ENCODE measurements at regions not wholly inside any gene's neighbourhood (a gene's known extent, or its start where the extent isn't known, plus 50 kb on each side); places are given as distances from the start of the nearest gene placed in this dataset.
A peak's percentile ranks its signal among the peaks of the same experiment; 100 is the strongest.

- no peak for DNase-seq
These were observed 428.5 kb downstream of the IRS2 start for GRCh38 chr13:109357751-109358471.

GRCh38 chr13:109355875-109356434, 430.4 kb downstream of the IRS2 start:
- DNase-seq, result no peak

GRCh38 chr13:109355166-109355565, 431.2 kb downstream of the IRS2 start:
- no peak for DNase-seq

- DNase-seq, result no peak
These were observed 435.1 kb downstream of the IRS2 start for GRCh38 chr13:109351236-109351635.

- no peak for DNase-seq
These were observed 437.7 kb downstream of the IRS2 start for GRCh38 chr13:109348519-109349258.

- DNase-seq, result no peak
These were observed 440.3 kb downstream of the IRS2 start for GRCh38 chr13:109346060-109346459.

- no peak for DNase-seq
These were observed 440.9 kb downstream of the IRS2 start for GRCh38 chr13:109345433-109345941.

GRCh38 chr13:109344552-109345157, 441.7 kb downstream of the IRS2 start:
- DNase-seq, result no peak

- DNase-seq, result no peak
These were observed 449.7 kb downstream of the IRS2 start for GRCh38 chr13:109336730-109337129.

- no peak for DNase-seq
These were observed 452.3 kb downstream of the IRS2 start for GRCh38 chr13:109333893-109334651.

GRCh38 chr13:109332506-109333499, 453.6 kb downstream of the IRS2 start:
- DNase-seq, result peak; percentile 20

- peak; percentile 75 for DNase-seq
These were observed 454.5 kb downstream of the IRS2 start for GRCh38 chr13:109331898-109332297.

- DNase-seq, result no peak
These were observed 455.4 kb downstream of the IRS2 start for GRCh38 chr13:109331011-109331433.

- DNase-seq, result no peak
These were observed 456.3 kb downstream of the IRS2 start for GRCh38 chr13:109330123-109330522.

- no peak for DNase-seq
These were observed 457.2 kb downstream of the IRS2 start for GRCh38 chr13:109329175-109329574.

- DNase-seq, result no peak
These were observed 459.8 kb downstream of the IRS2 start for GRCh38 chr13:109326601-109327000.

- no peak for DNase-seq
These were observed 463.0 kb downstream of the IRS2 start for GRCh38 chr13:109323338-109323737.

GRCh38 chr13:109318945-109319590, 467.3 kb downstream of the IRS2 start:
- DNase-seq, result no peak

GRCh38 chr13:109315481-109315880, 470.9 kb downstream of the IRS2 start:
- DNase-seq, result no peak

GRCh38 chr13:109314101-109314500, 472.3 kb downstream of the IRS2 start:
- DNase-seq, result no peak

GRCh38 chr13:109312399-109312798, 474.0 kb downstream of the IRS2 start:
- DNase-seq, result no peak

Data from NCI-H510A (cell line).